Ascending aorta (tissue), 2 donors: ENCODE measurements at regions not wholly inside any gene's neighbourhood (a gene's known extent, or its start where the extent isn't known, plus 50 kb on each side); places are given as distances from the start of the nearest gene placed in this dataset.
"Not testable (repeated sequence)": the region's sequence is repeated elsewhere in the genome, so short reads cannot be mapped to it uniquely, and the experiment has no call there.

Experiments
- DNase-seq, 2 donors: peaks; one replicate each; pipeline ENCODE4 v3.0.0-alpha.2; 2019; ENCODE audit warnings: low spot score in 2 of 2
- H3K27ac ChIP-seq, 2 donors: fragments of 200-600 bp; sonication (generic); one replicate each; pipeline ENCODE4 v1.5.1; 2016 to 2017; ENCODE audit warnings: mild to moderate bottlenecking in 1 of 2
- H3K27me3 ChIP-seq: fragments of 200-600 bp; sonication (generic); one replicate; pipeline ENCODE4 v1.5.1; 2017
- H3K36me3 ChIP-seq, 2 donors: fragments of 200-600 bp; sonication (generic); one replicate each; pipeline ENCODE4 v1.5.1; 2016
- H3K4me1 ChIP-seq, 2 donors: fragments of 200-600 bp; sonication (generic); one replicate each; pipeline ENCODE4 v1.5.1; 2016 to 2017; ENCODE audit warnings: mild to moderate bottlenecking in 1 of 2
- H3K4me3 ChIP-seq, 2 donors: fragments of 200-600 bp; sonication (generic); one replicate each; pipeline ENCODE4 v1.5.1; 2016 to 2017; ENCODE audit warnings: mild to moderate bottlenecking in 1 of 2
- H3K9me3 ChIP-seq, 2 donors: fragments of 200-600 bp; sonication (generic); one replicate each; pipeline ENCODE4 v1.5.1; 2016
- intact Hi-C: fragments of 100-400 bp; cut with DNase I; formaldehyde crosslinking; loops from one replicate; pipeline ENCODE4 v1.15.1; 2023
- TF ChIP-seq, protein P1 (sequence below), 3 experiments: fragments of 200-600 bp in 2 of 3; fragments of 450-650 bp in 1 of 3; sonication (generic) in 2 of 3; IDR thresholded peaks; one replicate each; pipeline ENCODE4 v1.5.1; 2016 to 2019; ENCODE audit warnings: antibody characterized with exemption in 3 of 3, mild to moderate bottlenecking in 1 of 3, moderate library complexity in 1 of 3

DNA sequence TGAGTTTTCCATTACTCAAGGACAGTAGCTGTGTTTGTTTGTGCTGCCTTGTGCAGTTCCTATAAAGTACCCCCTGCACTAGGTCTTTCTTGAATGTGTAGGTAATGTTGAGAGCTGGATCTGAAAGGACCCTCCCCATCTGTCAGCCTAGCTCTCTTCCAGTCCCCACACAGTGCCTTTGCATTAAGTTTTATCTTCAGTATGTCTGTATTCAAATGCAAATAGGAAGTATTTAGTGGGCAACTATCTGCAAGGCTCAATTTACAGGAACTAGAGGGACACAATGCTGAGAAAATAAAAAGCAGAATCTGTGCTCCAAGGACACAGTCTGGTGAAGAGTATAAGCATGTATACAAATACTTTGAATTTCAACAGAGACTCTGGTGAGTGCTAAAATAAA, 558.5 kb downstream of the RFC3 start:
- no peak for DNase-seq
- Histone ChIP-seq H3K4me1 (no peaks in the 10 kb centered on the region), H3K27ac (no peak overlapping the region), H3K36me3 (no peaks in the 10 kb centered on the region), H3K27me3 (no peaks in the 10 kb centered on the region), H3K4me3 (no peak overlapping the region), H3K9me3 (no peaks in the 10 kb centered on the region)
- TF ChIP-seq, protein P1, sequence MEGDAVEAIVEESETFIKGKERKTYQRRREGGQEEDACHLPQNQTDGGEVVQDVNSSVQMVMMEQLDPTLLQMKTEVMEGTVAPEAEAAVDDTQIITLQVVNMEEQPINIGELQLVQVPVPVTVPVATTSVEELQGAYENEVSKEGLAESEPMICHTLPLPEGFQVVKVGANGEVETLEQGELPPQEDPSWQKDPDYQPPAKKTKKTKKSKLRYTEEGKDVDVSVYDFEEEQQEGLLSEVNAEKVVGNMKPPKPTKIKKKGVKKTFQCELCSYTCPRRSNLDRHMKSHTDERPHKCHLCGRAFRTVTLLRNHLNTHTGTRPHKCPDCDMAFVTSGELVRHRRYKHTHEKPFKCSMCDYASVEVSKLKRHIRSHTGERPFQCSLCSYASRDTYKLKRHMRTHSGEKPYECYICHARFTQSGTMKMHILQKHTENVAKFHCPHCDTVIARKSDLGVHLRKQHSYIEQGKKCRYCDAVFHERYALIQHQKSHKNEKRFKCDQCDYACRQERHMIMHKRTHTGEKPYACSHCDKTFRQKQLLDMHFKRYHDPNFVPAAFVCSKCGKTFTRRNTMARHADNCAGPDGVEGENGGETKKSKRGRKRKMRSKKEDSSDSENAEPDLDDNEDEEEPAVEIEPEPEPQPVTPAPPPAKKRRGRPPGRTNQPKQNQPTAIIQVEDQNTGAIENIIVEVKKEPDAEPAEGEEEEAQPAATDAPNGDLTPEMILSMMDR (IDR thresholded peaks at IDR 0.05), result no peak
- intact Hi-C loops, result no loop called here

DNA sequence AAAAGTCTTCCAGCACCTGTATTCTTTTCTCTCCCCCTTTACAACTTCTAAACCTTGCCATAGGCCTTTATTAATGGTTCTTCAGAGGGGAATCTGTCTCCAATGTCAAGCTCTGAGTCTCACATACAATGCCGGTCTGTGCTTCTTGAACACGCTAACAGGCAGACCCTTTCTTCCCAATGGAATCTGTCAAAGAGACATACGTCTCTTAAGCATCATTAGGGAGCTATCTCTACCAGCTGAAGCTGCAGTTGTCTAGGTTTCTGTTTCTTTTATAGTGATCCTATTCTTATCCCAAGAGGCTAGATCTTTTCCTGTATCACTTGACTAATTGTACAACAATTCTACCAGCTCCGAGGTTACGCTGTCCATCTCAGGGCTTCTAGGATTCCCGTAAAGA, 560.8 kb upstream of the NBEA start:
- Histone ChIP-seq H3K4me1 (no peaks in the 10 kb centered on the region), H3K9me3 (no peaks in the 10 kb centered on the region), H3K36me3 (no peaks in the 10 kb centered on the region), H3K4me3 (no peak overlapping the region), H3K27me3 (no peaks in the 10 kb centered on the region), H3K27ac (no peak overlapping the region)
- intact Hi-C loops, result no loop called here
- TF ChIP-seq, protein P1 (IDR thresholded peaks at IDR 0.05), result no peak
- no peak for DNase-seq

DNA sequence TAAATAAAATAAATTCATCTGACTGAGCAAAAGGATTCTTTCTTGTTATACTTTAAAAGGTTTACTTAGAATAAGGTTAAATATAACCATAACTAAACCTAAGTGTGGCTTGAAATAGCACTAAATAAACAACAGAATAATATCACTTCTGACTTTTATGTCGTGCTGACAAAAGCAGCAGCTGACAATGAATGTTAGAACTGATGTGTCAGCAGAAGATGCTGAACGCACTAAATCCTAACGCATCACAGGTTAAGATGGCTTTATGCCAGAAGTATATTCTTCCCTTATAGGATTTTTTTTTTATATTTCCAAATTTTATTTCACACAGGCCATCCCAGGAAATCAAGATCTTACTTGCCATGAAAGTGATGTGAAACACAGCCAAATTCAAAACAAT, 558.3 kb upstream of the NBEA start:
- H3K27ac ChIP-seq, result no peak overlapping the region
- no peaks in the 10 kb centered on the region for H3K9me3 ChIP-seq
- H3K4me1 ChIP-seq, result no peaks in the 10 kb centered on the region
- H3K4me3 ChIP-seq, result no peak overlapping the region
- intact Hi-C loops, result no loop called here
- H3K27me3 ChIP-seq, result no peaks in the 10 kb centered on the region
- no peaks in the 10 kb centered on the region for H3K36me3 ChIP-seq
- TF ChIP-seq, protein P1 (IDR thresholded peaks at IDR 0.05), result no peak
- DNase-seq, result no peak

DNA sequence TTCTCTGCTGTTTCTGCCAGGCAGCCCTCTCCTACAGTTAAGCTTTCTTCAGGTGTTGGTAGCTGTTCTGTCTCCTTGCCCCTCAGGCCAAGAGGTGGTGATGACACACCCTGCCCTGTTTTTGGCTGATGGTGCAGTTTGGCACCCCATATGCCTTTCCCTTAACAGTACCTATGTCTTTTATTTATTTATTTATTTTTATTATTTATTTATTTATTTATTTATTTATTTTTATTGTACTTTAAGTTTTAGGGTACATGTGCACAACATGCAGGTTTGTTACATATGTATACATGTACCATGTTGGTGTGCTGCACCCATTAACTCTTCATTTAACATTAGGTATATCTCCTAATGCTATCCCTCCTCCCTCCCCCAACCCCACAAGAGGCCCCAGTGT, 555.8 kb upstream of the NBEA start:
- DNase-seq, H3K9me3 ChIP-seq, H3K4me3 ChIP-seq, H3K36me3 ChIP-seq, H3K4me1 ChIP-seq, H3K27ac ChIP-seq, intact Hi-C loops, H3K27me3 ChIP-seq: not testable (repeated sequence)

DNA sequence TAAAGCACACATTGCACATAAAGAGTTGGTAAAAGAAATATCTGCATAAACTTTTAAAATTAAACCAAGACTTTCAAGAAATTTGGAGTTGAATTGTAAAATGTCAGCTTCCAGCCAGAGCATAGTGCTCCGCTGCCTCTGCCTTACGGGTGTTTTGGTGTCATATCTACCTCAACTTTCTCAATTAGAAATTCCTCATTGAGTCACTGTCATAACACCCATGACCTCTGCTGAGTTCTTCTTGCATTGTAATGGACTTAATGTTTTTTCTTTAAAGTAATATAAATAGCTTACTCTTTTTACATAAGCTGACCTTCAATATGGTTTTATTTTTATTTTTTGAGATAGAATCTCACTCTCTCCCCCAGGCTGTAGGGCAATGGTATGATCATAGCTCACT, 551.0 kb upstream of the NBEA start:
- H3K9me3 ChIP-seq, result peaks cover 12 to 15% of the 10 kb centered on the region in 2 donors
- H3K4me3 ChIP-seq, result no peak overlapping the region
- intact Hi-C loops, result no loop called here
- H3K27me3 ChIP-seq, result no peaks in the 10 kb centered on the region
- H3K27ac ChIP-seq, result no peak overlapping the region
- DNase-seq, result no peak
- no peaks in the 10 kb centered on the region for H3K36me3 ChIP-seq
- TF ChIP-seq, protein P1 (IDR thresholded peaks at IDR 0.05), result no peak
- no peaks in the 10 kb centered on the region for H3K4me1 ChIP-seq

DNA sequence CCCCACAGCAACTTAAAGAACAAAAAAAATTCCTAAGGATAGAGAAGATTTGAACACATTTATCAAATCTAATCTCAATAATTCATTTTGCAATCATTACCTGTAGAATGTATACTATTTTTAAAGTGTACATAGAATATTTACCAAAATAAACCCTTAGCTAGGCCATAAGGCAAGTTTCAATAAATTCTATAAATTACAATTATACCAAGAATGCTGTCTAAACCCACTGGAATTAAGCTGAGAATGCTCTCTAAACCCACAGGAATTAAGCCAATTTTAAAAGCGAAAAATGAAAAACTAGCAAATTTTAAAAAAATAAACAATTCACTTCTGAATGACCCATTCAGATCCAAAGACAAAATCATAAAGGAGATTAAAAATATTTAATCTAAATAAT, 540.4 kb upstream of the NBEA start:
- Histone ChIP-seq H3K36me3 (no peaks in the 10 kb centered on the region), H3K27ac (no peak overlapping the region), H3K4me1 (no peaks in the 10 kb centered on the region), H3K4me3 (no peak overlapping the region), H3K27me3 (no peaks in the 10 kb centered on the region), H3K9me3 (peaks cover 0 to 13% of the 10 kb centered on the region in 2 donors)
- TF ChIP-seq, protein P1 (IDR thresholded peaks at IDR 0.05), result no peak
- intact Hi-C loops, result no loop called here
- no peak for DNase-seq
